ENCODE measurements at regions not wholly inside any gene's neighbourhood (a gene's known extent, or its start where the extent isn't known, plus 50 kb on each side); places are given as distances from the start of the nearest gene placed in this dataset.

- Histone ChIP-seq H3K9ac (replicated peaks in 1 of 4; ENCODE audit: extremely low read depth in 1 of 4, low read depth in 3 of 4, low read length in 3 of 4) (no peak overlapping the region), H3K14ac (ENCODE audit: insufficient read length) (no peak overlapping the region), H3K4me2 (ENCODE audit: insufficient read depth in 1 of 2, low read depth in 2 of 2, low read length in 2 of 2) (no peak overlapping the region), H2BK120ac (replicated peaks; ENCODE audit: low read depth, low read length) (no peak overlapping the region), H3K27ac (ENCODE audit: low read depth, low read length) (no peak overlapping the region), H3K56ac (replicated peaks; ENCODE audit: insufficient read length, low read depth, low read length) (no peak overlapping the region), H2BK15ac (ENCODE audit: low read length) (no peak overlapping the region), H3K23me2 (ENCODE audit: low read depth, low read length) (no peaks in the 10 kb centered on the region), H3K27me3 (replicated peaks in 1 of 4; ENCODE audit: control insufficient read depth in 3 of 4, extremely low read depth in 1 of 4, insufficient read depth in 3 of 4, low read length in 3 of 4) (no peaks in the 10 kb centered on the region), H2BK12ac (ENCODE audit: low read depth, low read length) (no peak overlapping the region), H3K79me2 (ENCODE audit: control insufficient read depth in 1 of 2, insufficient read depth in 2 of 2, low read length in 2 of 2) (no peaks in the 10 kb centered on the region), H2BK20ac (ENCODE audit: low read length) (no peak overlapping the region), H3K9me3 (ENCODE audit: insufficient read depth in 2 of 2, low read depth in 1 of 2, low read length in 1 of 2) (no peaks in the 10 kb centered on the region), H4K91ac (replicated peaks; ENCODE audit: insufficient read length, low read length) (no peak overlapping the region), H3K79me1 (ENCODE audit: low read depth, low read length) (no peaks in the 10 kb centered on the region), H3K23ac (ENCODE audit: insufficient read length) (no peak overlapping the region), H2AK5ac (ENCODE audit: low read depth, low read length) (no peak overlapping the region), H3K18ac (ENCODE audit: extremely low read depth, low read length) (no peak overlapping the region), H4K8ac (ENCODE audit: extremely low read depth, insufficient read depth, low read length) (no peak overlapping the region), H4K20me1 (replicated peaks in 1 of 2; ENCODE audit: control insufficient read depth in 1 of 2, insufficient read depth in 2 of 2, low read length in 2 of 2) (no peaks in the 10 kb centered on the region), H3K4ac (replicated peaks; ENCODE audit: insufficient read length, low read depth, low read length) (no peak overlapping the region), H2BK5ac (ENCODE audit: low read depth, low read length) (no peak overlapping the region), H3K36me3 (ENCODE audit: control insufficient read depth in 2 of 4, insufficient read depth in 4 of 4, low read length in 3 of 4) (no peaks in the 10 kb centered on the region), H3K4me1 (replicated peaks in 1 of 4; ENCODE audit: control insufficient read depth in 3 of 4, insufficient read depth in 4 of 4, low read length in 3 of 4) (no peaks in the 10 kb centered on the region; a peak in 1 of 7 replicates), H4K5ac (ENCODE audit: insufficient read length, low read depth, low read length) (no peak overlapping the region), H3K4me3 (ENCODE audit: extremely low read depth in 1 of 4, insufficient read depth in 2 of 4, low read depth in 3 of 4, low read length in 4 of 4) (no peak overlapping the region), H2AFZ (ENCODE audit: low read length) (no peak overlapping the region)
- FAIRE-seq, result no peak
- POLR2A ChIA-PET (ENCODE audit: partially characterized antibody), result no interaction called here
- DNase-seq (ENCODE audit: low read depth in 1 of 2, low spot score in 2 of 2), result no peak
- whole genome bisulfite sequencing, 2 experiments (ENCODE audit: extremely low coverage in 1 of 2, insufficient coverage in 1 of 2, insufficient read length in 1 of 2, insufficient replicate concordance in 2 of 2, low coverage in 1 of 2, low lambda C conversion rate in 2 of 2, missing lambda C conversion rate in 1 of 2), result 86% methylated on average over 1 of the region's 1 CpG; no CpG with 5 or more reads in 1 of the 2 experiments
- CTCF ChIA-PET (ENCODE audit: partially characterized antibody), result interaction anchor here (0.7 to 1.2 kb wide), 2 partner anchors 30 to 288 kb away, joined by 3 read pairs; no protein-coding TSS in a partner anchor
- no peak for TF ChIP-seq SIN3A (conservative IDR thresholded peaks at IDR 0.05 in 1 of 2, IDR thresholded peaks at IDR 0.05 in 1 of 2; ENCODE audit: low read depth in 1 of 2, low read length in 2 of 2)
- no peak for TF ChIP-seq TCF12 (IDR thresholded peaks at IDR 0.05; ENCODE audit: low read depth, low read length)
- no peak for TF ChIP-seq SP1 (IDR thresholded peaks at IDR 0.05; ENCODE audit: low read depth, low read length)
- TF ChIP-seq BACH1 (IDR thresholded peaks at IDR 0.05; ENCODE audit: low read length), result no peak
- no peak for TF ChIP-seq HDAC2 (IDR thresholded peaks at IDR 0.05; ENCODE audit: borderline replicate concordance in 1 of 2, low read depth in 2 of 2, low read length in 2 of 2)
- TF ChIP-seq RNF2 (IDR thresholded peaks at IDR 0.05; ENCODE audit: borderline replicate concordance, low read depth, low read length, missing control alignments, poor library complexity, severe bottlenecking), result no peak
- TF ChIP-seq ATF3 (IDR thresholded peaks at IDR 0.05; ENCODE audit: insufficient read depth, low read depth, low read length), result no peak
- TF ChIP-seq PHF8 (conservative IDR thresholded peaks at IDR 0.05; ENCODE audit: low read depth, low read length), result no peak
- TF ChIP-seq TEAD4 (IDR thresholded peaks at IDR 0.05; ENCODE audit: low read depth, low read length), result no peak
- no peak for TF ChIP-seq SRF (IDR thresholded peaks at IDR 0.05; ENCODE audit: low read depth, low read length)
- no peak for TF ChIP-seq TAF7 (optimal IDR thresholded peaks at IDR 0.05; ENCODE audit: borderline replicate concordance, low read depth, low read length)
- TF ChIP-seq TAF1 (IDR thresholded peaks at IDR 0.05; ENCODE audit: low read depth, low read length), result no peak
Measured at GRCh38 chr13:44196196-44196751, 177.3 kb upstream of the SERP2 start.
